HPDE6-E6E7 (cell line): ENCODE measurements at regions not wholly inside any gene's neighbourhood (a gene's known extent, or its start where the extent isn't known, plus 50 kb on each side); places are given as distances from the start of the nearest gene placed in this dataset.

Source experiments
- DNase-seq: peaks from one replicate; pipeline ENCODE4 v3.0.0; 2011; ENCODE audit warnings: missing footprints; ENCODE audit errors: extremely low spot score

- no peak for DNase-seq
These were observed 382.7 kb downstream of the SFMBT2 start for GRCh38 chr10:7027913-7028808.

GRCh38 chr10:7027237-7027912 lies 383.5 kb downstream of the SFMBT2 start:
- DNase-seq = no peak

- no peak for DNase-seq
These were observed 384.0 kb downstream of the SFMBT2 start for GRCh38 chr10:7026818-7027217.

GRCh38 chr10:7025296-7025695 lies 385.5 kb downstream of the SFMBT2 start:
- DNase-seq = no peak

- DNase-seq = no peak
These were observed 395.4 kb downstream of the SFMBT2 start for GRCh38 chr10:7015457-7015856.

GRCh38 chr10:7014721-7015120 lies 396.1 kb downstream of the SFMBT2 start:
- no peak for DNase-seq

DNA sequence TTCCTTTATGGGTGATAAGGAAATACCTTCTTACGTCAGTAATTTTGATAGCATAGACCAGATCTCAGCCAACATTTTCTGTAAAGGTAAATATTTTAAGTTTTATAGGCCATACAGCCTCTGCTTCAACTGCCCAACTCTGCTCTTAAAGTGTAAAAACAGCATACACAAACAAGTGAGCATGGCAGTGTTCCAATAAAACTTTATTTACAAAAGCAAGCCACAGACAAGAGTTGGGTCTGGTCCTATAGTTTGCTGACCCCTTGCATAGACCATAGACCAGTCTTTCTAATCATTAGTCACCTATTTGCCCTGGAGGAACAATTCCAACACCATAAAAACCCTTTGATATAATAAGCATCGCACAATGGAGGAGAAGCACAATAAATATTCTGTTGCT lies 398.8 kb downstream of the SFMBT2 start:
- DNase-seq = no peak

DNA sequence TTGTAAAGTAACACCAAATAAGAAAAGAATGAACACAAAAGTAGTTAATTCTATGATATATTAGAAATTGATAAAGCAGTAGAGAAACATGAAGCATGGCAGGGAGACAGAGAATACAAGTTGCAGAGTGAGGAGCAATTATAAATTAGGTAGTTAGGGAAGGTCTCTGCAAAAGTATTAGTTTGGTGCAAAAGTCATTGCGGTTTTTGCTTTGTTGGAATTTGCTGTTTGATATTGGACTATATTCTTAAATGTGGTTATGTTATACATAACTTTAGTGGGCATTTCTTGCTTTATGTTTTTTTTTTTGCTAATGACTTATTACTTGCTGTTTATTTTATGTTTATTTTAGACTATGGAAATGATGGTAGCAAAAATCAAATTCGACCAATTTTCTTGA lies 402.2 kb downstream of the SFMBT2 start:
- DNase-seq = no peak

GRCh38 chr10:7007600-7008190 lies 403.1 kb downstream of the SFMBT2 start:
- DNase-seq = no peak

DNA sequence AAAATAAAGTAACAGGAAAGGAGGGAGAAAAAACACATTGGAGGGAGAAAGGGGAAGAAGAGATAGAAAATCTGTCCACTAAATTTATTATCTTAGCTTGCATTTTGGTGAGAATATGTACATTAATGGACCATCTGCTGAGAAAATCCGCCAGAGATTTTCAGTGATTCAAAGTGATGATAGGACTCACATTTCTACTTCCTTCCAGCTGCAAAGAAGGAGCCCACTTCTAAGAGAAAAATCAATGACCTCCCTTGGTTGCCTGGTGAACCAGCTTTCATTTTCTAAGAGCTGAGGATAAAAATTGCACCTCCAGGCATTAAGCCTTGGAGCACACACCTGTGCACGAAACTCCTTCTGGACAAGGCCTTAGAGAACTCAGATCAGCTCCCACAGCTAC lies 404.3 kb downstream of the SFMBT2 start:
- DNase-seq = no peak

GRCh38 chr10:7003831-7004395 lies 406.9 kb downstream of the SFMBT2 start:
- DNase-seq = no peak

GRCh38 chr10:7000061-7000460 lies 410.8 kb downstream of the SFMBT2 start:
- no peak for DNase-seq

DNA sequence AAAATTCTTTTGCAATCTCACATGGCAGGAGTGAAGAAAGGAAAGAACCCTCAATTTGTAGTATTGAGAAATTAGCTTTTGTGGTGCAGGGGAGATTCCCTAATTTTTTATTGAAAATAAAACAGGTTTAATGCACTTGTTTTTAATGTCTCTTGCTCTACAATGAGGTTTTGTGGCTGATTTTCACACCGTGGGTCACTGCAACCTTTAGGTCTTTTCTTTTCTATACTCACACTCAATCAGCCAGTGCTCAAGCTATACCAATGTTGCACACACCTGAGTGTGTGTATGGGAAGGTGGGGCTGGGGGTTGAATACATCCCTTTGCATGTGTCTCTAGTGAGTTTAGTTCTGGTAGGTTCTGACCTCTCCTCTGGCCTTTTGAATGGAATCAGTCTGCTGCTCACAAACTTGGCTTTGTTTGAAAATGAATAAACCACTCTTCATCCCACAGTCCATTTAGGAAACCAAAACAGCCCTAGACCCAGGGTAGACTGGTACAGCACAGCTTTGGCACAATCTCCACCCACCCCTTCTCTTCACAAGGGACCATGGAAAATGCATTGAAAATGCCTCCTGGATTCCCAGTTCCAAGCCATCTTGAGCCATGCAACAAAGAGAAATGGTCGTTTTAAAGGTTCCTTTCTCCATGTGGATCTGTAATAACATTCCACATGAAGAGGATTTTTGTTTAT lies 411.5 kb downstream of the SFMBT2 start:
- no peak for DNase-seq

DNA sequence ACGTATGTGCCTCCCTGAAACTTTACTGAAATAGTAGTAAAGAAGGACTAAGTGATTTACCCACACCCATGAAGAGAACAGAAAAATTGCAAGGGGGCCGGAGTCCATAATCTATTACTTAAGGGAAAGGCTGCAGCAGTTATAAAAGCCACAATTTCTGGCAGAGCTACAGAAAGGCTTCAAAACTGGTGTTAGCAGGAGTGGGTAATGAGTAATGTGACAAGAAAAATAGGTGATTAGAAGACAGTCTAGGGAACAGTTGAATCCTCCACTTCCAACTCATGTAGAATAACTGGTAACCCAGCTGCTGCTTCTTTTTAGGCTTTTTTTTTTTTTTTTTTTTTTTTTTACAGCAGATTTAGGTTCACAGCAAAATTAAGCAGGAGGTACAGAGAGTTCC lies 413.3 kb downstream of the SFMBT2 start:
- DNase-seq = no peak

- DNase-seq = no peak
These were observed 414.4 kb downstream of the SFMBT2 start for GRCh38 chr10:6996431-6996830.

- no peak for DNase-seq
These were observed 415.0 kb downstream of the SFMBT2 start for GRCh38 chr10:6995831-6996230.

- DNase-seq = no peak
These were observed 415.3 kb upstream of the PRKCQ start for GRCh38 chr10:6995341-6995740.

DNA sequence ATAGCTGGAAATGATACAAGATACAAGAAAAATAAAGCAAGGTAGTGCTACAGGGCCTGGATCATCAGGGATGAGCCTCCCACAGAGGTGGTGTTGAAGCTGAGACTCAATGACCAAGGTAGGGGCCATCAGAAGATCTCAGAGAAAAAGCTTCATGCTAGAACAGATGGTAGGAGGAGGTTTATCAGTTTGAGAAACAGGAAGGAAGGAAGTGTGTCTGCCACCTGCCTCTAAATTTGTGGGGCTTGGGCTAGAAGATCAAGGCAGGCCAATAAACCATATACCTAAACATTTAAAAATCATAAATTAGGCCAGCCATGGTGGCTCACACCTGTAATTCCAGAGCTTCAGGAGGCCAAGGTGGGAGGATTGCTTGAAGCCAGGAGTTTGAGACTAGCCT lies 410.8 kb upstream of the PRKCQ start:
- no peak for DNase-seq

- no peak for DNase-seq
These were observed 408.6 kb upstream of the PRKCQ start for GRCh38 chr10:6988654-6989053.

- no peak for DNase-seq
These were observed 407.5 kb upstream of the PRKCQ start for GRCh38 chr10:6987536-6987945.

GRCh38 chr10:6986927-6987326 lies 406.9 kb upstream of the PRKCQ start:
- DNase-seq = no peak

DNA sequence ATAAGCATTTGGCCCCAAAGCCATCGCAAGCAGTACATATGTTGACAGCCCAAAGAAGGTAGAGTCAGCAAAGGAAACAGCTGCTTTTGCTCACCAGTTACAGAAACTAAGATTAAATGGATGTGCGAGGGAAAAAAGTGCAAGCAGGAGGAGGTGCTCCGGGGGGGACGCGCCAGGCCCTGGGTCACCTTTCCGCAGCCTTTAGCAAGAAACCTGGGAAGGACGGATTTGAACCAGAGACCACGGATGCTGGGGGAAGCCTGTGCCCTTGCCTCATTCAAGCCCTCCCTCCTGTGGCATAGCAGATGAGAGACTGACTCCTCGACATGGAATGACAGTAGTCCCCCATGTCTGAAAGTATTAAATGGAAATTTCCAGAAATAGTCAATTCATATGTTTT lies 405.6 kb upstream of the PRKCQ start:
- DNase-seq = no peak
